ENCODE measurements at regions not wholly inside any gene's neighbourhood (a gene's known extent, or its start where the extent isn't known, plus 50 kb on each side); places are given as distances from the start of the nearest gene placed in this dataset.

DNA sequence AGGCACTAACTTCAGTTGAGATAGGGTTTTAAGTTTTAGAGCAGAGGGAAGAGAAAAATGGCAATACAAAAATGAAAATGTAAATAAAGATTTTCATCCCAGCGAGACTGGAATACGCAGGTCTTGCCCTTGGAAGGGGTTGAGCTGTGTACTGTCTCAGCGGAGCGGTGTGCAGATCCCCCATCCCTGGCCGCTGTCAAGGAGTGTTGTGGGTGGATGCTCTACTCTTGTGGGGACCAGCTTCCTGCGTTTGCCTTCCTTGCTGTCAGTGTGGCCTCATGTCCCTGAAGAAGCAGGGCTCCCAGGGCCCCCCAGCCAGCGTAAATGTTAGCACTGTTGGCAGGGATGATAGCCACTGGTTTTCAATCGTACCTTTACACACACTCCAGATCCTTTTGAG, 249.7 kb upstream of the PITRM1 start:
- no peak for DNase-seq

- no peak for DNase-seq
Observed at GRCh38 chr10:3421537-3422257, 249.1 kb upstream of the PITRM1 start.

GRCh38 chr10:3420527-3421469, 248.2 kb upstream of the PITRM1 start:
- DNase-seq = no peak

GRCh38 chr10:3419719-3420495, 247.3 kb upstream of the PITRM1 start:
- no peak for DNase-seq

DNA sequence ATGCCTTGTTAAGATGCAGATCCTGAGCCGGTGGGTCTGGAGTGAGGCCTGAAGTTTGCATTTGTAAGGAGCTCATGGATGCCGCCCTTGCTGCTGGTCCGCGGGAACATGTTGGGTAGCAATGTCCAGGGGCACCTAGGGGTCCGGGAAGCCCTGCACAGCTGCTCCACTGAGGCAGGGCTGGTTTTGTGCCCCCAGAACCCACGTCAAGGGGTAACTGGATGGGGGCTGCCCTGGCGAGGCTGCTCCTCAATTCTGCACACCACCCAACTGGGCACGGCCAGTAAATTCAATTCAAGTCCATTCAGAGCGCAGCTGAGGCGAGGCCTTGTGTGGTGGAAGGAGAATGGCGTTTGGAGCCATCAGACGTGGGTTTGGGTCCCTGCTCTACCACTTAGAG, 246.3 kb upstream of the PITRM1 start:
- no peak for DNase-seq

DNA sequence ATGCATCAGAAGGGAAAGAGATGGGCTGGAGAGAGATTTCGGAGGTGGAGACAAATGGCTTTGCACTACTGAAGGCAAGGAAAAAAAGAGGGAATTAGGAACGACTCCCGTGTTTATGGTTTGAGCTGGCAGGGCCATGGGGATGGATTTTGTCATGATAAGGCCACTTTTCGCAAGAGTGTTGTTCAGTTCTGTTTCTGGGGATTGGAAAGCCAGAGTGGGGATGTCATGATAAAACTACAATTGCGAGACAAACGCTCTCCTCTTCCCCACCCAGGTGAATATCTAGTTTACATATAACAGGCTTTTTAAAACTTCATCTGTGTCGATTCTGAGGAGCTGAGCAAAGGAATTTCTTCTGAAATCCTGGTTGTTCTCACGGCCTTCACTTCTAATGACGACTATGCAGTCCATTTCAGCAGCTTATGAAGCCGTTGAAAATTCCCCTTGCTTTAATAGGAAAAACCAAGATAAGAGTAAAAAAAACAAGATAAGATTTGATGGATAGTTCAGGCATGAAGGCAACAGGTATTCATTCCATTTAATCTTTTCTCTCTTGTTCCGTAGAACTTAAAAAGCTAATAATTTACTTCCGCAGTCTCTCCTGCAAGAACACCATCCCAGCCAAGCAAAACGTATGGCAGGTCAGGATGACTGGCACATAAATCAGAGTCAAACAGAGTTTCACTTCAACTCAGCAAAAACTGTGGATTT, 245.6 kb upstream of the PITRM1 start:
- no peak for DNase-seq

DNA sequence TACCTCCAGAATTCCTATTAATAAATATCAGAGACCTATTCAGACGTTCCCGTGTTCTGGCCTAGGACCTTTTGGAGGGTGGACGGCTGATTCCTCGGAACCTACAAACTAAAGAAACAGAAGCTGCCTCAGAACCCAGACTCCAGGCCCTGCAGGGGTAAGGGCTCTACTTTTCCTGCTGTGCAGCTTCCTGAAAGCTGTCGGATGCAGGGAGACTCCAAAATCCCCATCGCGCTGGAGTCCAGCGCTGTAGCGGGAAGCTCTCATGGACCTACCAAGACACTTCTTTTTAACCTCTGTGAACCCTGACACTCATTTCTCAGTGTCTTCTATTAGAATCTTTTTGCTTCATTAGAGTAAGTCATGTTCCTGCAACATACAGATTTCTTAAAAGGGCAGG, 244.5 kb upstream of the PITRM1 start:
- DNase-seq = no peak

DNA sequence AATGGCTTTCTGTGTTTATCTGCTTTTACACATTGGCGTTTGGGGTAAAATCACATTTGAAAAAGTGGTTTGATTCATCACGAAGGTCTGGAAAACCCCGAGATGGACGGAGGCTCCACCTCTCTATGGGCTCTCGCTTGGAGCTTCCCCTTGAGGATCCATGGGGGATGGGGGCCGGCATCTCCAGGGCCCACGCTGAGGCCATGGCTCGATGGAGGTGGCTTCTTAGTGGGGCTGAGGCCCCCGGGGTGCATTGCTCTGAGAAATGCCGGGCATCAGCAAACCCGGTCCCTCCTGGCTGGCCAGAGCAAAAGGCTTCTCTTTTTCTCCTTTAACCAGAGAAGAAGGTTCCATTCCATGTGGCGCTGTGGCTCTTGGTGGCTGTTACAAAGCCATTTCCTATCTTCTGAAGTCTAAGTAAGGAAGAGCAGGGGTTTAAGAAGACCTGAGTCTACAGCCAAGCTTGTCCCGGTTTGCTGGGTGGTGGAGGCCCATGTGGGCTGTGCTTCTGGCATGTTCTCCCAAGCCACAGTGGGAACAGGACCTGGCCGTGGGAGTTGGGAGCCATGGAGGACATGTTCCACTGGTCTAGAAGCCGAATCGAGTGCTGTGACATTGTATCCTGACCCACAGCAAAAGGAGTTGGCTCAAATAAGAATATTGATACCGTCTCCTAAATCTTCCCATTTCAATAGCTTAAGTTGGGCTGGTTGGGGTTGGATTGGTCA, 243.5 kb upstream of the PITRM1 start:
- no peak for DNase-seq

DNA sequence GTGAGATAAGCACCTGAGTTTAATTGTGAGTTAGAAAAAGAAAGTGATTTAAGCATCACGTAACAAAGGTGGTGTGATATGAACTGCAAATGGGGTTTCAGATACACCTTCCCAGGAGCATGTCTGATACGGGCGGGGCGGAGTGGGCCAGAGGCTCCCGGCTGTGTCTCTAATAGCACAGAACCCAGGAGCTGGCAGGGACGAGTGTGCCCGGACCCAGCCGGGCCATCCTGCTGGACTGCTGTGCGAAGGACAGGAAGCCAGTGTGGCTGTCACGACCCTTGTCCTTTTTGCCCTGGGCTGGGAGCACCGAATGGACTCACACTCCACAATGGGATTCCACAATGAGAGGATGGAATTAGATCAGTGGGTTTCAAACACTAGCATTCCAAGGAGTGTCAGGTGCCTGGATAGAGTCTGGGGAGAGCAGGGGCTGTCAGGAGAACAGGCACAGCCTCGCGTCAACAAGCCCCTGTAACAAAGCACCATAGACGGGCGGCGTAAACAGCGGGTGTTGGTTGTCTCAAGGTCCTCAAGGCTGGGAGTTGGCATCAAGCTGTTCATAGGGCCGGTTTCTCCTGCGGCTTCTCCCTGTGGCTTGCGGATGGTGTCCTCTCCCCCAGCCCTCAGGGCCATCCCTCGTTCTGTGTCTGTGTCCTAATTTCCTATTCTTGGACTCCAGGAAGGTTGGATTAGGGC, 242.6 kb upstream of the PITRM1 start:
- DNase-seq = no peak

GRCh38 chr10:3414667-3415023, 242.1 kb upstream of the PITRM1 start:
- no peak for DNase-seq

DNA sequence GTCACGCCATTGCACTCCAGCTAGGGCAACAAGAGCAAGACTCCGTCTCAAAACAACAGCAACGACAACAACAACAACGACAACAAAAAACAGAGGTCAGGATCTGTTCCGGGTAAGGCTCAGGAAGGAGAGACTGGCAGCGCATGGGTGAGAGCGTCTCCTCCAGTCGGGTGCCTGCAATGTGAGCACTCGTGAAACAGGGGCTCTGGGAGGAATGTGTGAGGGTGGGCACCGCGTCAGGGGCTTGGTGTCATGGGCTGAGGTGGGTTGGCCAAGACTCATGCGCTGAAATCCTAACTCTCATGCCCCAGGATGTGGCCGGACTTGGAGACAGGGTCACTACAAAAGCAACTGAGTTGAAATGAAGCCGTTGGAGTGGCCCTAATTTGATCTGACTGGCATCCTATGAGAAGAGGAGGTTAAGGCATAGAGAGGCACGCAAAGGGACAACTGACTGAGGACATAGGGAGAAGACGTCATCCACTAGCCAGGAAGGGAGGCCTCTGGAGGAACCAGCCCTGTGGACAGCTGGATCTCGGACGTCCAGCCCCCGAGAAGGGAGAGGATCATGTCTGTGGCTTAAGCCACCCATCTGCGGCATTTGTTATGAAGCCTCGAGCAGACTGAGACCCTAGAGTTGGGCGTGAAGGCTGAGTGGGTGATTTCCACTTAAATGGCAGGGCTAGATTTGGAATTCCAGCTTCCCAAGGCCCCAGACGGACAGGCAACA, 241.5 kb upstream of the PITRM1 start:
- DNase-seq = no peak

DNA sequence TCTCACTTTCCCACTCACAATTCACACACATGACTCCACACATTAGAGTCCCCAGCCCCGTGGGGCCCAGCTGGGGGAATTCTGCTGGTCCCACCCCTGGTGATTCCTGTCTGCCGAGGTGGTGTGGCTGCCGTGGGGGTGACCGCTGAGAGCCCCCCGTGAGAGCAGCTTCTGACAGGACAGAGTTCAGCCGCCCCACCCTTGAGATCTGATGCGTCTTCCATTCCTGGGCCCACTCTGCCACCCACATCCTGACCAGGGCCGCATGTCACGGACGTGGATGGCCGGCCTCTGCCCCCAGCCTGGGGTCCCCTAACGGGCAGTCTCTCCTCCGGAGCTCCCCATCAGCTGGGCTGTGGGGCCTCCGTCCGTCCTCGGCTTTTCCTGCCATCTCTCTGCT, 240.1 kb upstream of the PITRM1 start:
- no peak for DNase-seq

GRCh38 chr10:3412071-3412582, 239.5 kb upstream of the PITRM1 start:
- no peak for DNase-seq

- no peak for DNase-seq
Observed at GRCh38 chr10:3411044-3411443, 238.5 kb upstream of the PITRM1 start.

DNA sequence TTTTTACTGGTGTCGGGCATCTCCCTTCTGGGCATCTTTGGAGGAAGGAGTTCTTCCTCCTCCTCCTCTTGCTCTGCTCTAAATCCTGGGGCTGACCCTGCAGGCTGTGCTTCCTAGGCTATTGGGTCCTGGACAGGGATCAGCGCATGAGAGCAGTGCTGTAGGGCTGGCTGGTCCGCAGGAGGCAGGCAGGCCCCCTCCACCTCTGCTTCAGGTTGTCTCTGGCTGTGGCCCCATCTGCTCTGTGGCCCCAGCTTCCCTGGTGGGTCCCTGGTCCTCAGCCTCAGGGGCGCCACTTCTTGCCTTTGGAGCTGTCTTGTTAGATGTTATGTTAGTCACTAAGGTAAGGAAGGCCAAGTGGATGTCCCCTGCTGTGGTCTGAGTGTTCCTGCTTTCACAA, 237.3 kb upstream of the PITRM1 start:
- DNase-seq = no peak

DNA sequence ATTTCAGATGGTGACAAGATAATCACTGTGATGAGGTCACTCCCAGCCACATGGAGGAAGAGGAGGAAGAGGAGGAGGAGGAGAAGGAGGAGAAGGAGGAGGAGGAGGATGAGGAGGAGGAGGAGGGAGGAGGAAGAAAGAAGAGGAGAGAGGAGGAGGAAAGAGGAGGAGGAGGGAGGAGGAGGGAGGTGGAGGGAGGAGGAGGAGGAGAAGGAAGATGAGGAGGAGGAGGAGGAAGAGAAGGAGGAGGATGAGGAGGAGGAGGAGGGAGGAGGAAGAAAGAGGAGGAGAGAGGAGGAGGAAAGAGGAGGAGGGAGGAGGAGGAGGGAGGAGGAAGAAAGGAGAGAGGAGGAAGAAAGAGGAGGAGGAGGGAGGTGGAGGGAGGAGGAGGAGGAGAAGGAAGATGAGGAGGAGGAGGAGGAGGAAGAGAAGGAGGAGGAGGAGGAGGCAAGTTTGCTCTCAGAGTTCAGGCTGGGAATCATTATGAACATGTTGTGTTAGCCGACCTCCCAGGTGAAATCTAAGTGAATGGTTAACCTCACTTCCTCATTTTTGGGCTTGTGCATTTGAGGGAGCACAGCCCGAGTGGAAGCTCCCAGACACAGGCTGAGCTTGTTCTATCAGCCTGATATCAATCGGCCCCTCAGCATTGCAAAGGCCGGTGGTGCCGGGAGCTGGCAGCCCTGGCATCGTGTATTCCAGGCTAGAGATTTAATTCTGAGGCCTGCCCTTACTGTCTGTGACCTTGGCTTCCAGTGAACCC, 236.2 kb upstream of the PITRM1 start:
- DNase-seq = no peak

- DNase-seq = no peak
Observed at GRCh38 chr10:3407208-3407607, 234.6 kb upstream of the PITRM1 start.

DNA sequence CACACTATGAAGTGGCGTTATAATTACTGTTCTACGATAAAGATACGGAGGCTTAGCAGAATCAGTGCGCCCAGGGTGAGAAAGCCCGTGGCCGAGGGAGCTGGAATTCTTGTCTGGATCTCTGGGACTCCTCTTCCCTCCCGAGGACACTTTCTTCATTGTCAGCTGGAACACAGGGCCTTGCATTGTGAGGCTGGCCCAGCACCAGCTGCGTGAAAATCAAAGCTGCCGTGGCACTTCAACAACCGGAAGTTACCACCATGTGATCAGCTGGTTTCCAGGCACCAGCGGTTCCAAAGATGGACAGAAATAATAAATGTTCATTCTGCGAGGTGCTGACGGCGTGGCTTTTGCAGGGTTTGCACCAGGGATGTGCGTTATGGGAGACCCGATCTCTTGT, 234.0 kb upstream of the PITRM1 start:
- DNase-seq = no peak

DNA sequence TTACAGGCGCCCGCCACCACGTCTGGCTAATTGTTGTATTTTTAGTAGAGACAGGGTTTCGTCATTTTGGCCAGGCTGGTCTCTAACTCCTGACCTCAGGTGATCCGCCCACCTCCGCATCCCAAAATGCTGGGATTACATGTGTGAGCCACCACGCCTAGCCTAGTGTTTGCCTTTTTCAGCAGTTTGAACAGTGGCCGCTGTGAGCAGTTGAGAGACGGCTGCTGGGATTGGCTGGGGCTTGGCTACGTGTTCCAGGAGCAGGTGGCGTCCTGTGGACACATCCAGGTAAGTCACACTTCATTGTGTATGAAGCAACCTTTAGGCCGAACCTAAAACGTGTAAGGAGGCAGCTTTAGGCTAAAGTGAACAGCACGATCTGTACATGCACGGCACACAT, 231.8 kb upstream of the PITRM1 start:
- DNase-seq = no peak
